GM12891 (cell line): ENCODE measurements at regions not wholly inside any gene's neighbourhood (a gene's known extent, or its start where the extent isn't known, plus 50 kb on each side); places are given as distances from the start of the nearest gene placed in this dataset.

ENCODE experiments used
- PAX5 ChIP-seq: IDR thresholded peaks from 2 replicates; pipeline ENCODE4 v1.6.1; 2011; ENCODE audit warnings: low read length, moderate library complexity, mild to moderate bottlenecking; ENCODE audit not compliant: insufficient read depth, severe bottlenecking
- POLR2A ChIP-seq: IDR thresholded peaks from 2 replicates; pipeline ENCODE4 v1.6.1; 2011; ENCODE audit warnings: low read depth, low read length, control low read depth
- POLR2AphosphoS5 ChIP-seq: IDR thresholded peaks from 2 replicates; pipeline ENCODE4 v1.6.1; 2011; ENCODE audit warnings: low read depth, low read length, control low read depth
- POU2F2 ChIP-seq: IDR thresholded peaks from 2 replicates; pipeline ENCODE4 v1.6.1; 2011; ENCODE audit warnings: low read depth, mild to moderate bottlenecking, control low read depth, low read length, moderate library complexity
- SPI1 ChIP-seq: IDR thresholded peaks from 2 replicates; pipeline ENCODE4 v1.6.1; 2011; ENCODE audit warnings: low read depth, low read length, control low read depth
- TAF1 ChIP-seq: IDR thresholded peaks from 2 replicates; pipeline ENCODE4 v1.6.1; 2011; ENCODE audit warnings: low read depth, low read length, control low read depth

GRCh38 chr22:22067192-22067591 lies 84.6 kb upstream of the TOP3B start:
- TF ChIP-seq TAF1 (no peak), POLR2AphosphoS5 (no peak), POLR2A (no peak), SPI1 (no peak), PAX5 (no peak), POU2F2 (no peak)
